Panc1 (cell line): ENCODE measurements at regions not wholly inside any gene's neighbourhood (a gene's known extent, or its start where the extent isn't known, plus 50 kb on each side); places are given as distances from the start of the nearest gene placed in this dataset.

Experiments
- ATAC-seq: fragments of 200-7000 bp; cut with Tn5 transposase; 2 replicates; pipeline ENCODE4 v1.9.1; 2020; ENCODE audit warnings: mild to moderate bottlenecking, moderate library complexity
- BruUV-seq: library from RNA; stranded (reverse); fragments of 400-500 nt; replicated peaks from 2 replicates; lab custom pipeline; 2021; lab: Mats Ljungman, UMichigan
- CTCF ChIA-PET: fragments of 300-600 bp; sonication (Branson Sonifier 250); formaldehyde crosslinking; loops from one replicate; lab custom pipeline; 2022; ENCODE audit warnings: antibody characterized with exemption; lab: Charles Lee
- POLR2A ChIA-PET: fragments of 300-600 bp; sonication (Branson Sonifier 250); formaldehyde crosslinking; loops from one replicate; lab custom pipeline; 2022; ENCODE audit warnings: antibody characterized with exemption; lab: Charles Lee
- DNase-seq: peaks from one replicate; pipeline ENCODE4 v3.0.0-alpha.2; 2010; ENCODE audit warnings: low read depth, low spot score
- H3K27ac ChIP-seq: 2 replicates; pipeline ENCODE4 v1.5.1; 2011; ENCODE audit warnings: mild to moderate bottlenecking, low read length, inconsistent platforms
- H3K27me3 ChIP-seq: fragments of 200-500 bp; sonication (Bioruptor generic); 2 replicates; pipeline ENCODE4 v1.6.0; 2014; ENCODE audit warnings: low read length, inconsistent platforms; ENCODE audit not compliant: control insufficient read depth, insufficient read depth
- H3K36me3 ChIP-seq: fragments of 200-500 bp; sonication (Bioruptor generic); 2 replicates; pipeline ENCODE4 v1.5.1; 2014; ENCODE audit warnings: inconsistent platforms, mild to moderate bottlenecking, low read length, moderate library complexity; ENCODE audit not compliant: control insufficient read depth, insufficient read depth
- H3K4me1 ChIP-seq: 2 replicates; pipeline ENCODE4 v1.5.1; 2011; ENCODE audit warnings: inconsistent platforms, mild to moderate bottlenecking, low read length, moderate library complexity; ENCODE audit not compliant: control insufficient read depth, insufficient read depth
- H3K4me3 ChIP-seq, 2 experiments: 2 replicates each; pipeline ENCODE4 v1.5.1; 2011 to 2012; ENCODE audit warnings: low read depth in 2 of 2, low read length in 2 of 2, mild to moderate bottlenecking in 2 of 2, inconsistent platforms in 1 of 2, moderate library complexity in 1 of 2
- H3K9me3 ChIP-seq: fragments of 200-500 bp; sonication (Bioruptor generic); 2 replicates; pipeline ENCODE4 v1.5.1; 2014; ENCODE audit warnings: low read depth, mild to moderate bottlenecking, inconsistent platforms, low read length, moderate library complexity; ENCODE audit not compliant: control insufficient read depth, insufficient read depth
- CTCF ChIP-seq: fragments of 450-650 bp; IDR thresholded peaks from 2 replicates; pipeline ENCODE4 v1.5.1; 2017; ENCODE audit warnings: mild to moderate bottlenecking
- POLR2AphosphoS5 ChIP-seq: IDR thresholded peaks from 2 replicates; pipeline ENCODE4 v1.6.1; 2012; ENCODE audit warnings: mild to moderate bottlenecking, low read depth, low read length, moderate library complexity
- SIN3A ChIP-seq: IDR thresholded peaks from 2 replicates; pipeline ENCODE4 v1.6.1; 2012; ENCODE audit warnings: low read depth, mild to moderate bottlenecking, low read length, moderate library complexity, borderline replicate concordance; ENCODE audit not compliant: insufficient read depth
- TCF7L2 ChIP-seq: IDR thresholded peaks from 2 replicates; pipeline ENCODE4 v1.6.1; 2011; ENCODE audit warnings: mild to moderate bottlenecking, low read depth, low read length, inconsistent platforms
- in situ Hi-C: cut with HindIII; loops from 2 replicates; pipeline ENCODE4 v1.10.0; 2016; ENCODE audit warnings: low sequenced_read_pairs, low pct_unique_long_range_greater_than_20kb
- intact Hi-C: fragments of 100-400 bp; cut with micrococcal nuclease; formaldehyde crosslinking; loops from one replicate; pipeline ENCODE4 v1.10.0; 2022; ENCODE audit not compliant: unreplicated experiment
- TF ChIP-seq, protein P1 (sequence below), 2 experiments: IDR thresholded peaks; 2 replicates each; pipeline ENCODE4 v1.6.1; 2011 to 2012; ENCODE audit warnings: low read depth in 2 of 2, control low read depth in 1 of 2, low read length in 1 of 2, mild to moderate bottlenecking in 1 of 2, moderate library complexity in 1 of 2; ENCODE audit not compliant: insufficient read depth in 1 of 2

- no TSS peak for BruUV-seq
- TF ChIP-seq SIN3A (no peak), CTCF (no peak), TCF7L2 (no peak), POLR2AphosphoS5 (no peak)
- TF ChIP-seq, protein P1, sequence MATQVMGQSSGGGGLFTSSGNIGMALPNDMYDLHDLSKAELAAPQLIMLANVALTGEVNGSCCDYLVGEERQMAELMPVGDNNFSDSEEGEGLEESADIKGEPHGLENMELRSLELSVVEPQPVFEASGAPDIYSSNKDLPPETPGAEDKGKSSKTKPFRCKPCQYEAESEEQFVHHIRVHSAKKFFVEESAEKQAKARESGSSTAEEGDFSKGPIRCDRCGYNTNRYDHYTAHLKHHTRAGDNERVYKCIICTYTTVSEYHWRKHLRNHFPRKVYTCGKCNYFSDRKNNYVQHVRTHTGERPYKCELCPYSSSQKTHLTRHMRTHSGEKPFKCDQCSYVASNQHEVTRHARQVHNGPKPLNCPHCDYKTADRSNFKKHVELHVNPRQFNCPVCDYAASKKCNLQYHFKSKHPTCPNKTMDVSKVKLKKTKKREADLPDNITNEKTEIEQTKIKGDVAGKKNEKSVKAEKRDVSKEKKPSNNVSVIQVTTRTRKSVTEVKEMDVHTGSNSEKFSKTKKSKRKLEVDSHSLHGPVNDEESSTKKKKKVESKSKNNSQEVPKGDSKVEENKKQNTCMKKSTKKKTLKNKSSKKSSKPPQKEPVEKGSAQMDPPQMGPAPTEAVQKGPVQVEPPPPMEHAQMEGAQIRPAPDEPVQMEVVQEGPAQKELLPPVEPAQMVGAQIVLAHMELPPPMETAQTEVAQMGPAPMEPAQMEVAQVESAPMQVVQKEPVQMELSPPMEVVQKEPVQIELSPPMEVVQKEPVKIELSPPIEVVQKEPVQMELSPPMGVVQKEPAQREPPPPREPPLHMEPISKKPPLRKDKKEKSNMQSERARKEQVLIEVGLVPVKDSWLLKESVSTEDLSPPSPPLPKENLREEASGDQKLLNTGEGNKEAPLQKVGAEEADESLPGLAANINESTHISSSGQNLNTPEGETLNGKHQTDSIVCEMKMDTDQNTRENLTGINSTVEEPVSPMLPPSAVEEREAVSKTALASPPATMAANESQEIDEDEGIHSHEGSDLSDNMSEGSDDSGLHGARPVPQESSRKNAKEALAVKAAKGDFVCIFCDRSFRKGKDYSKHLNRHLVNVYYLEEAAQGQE (IDR thresholded peaks at IDR 0.05; ENCODE audit: insufficient read depth in 1 of 2, low read depth in 2 of 2, low read length in 1 of 2), result no peak
Observed at GRCh38 chr15:79777916-79778315, 118.9 kb downstream of the MTHFS start.

GRCh38 chr15:79778378-79778990 lies 118.3 kb downstream of the MTHFS start:
- intact Hi-C loops (no loop called here), in situ Hi-C loops (no loop called here)
- no TSS peak for BruUV-seq
- no peaks in the 10 kb centered on the region for H3K27me3 ChIP-seq
- no peak overlapping the region for H3K4me3 ChIP-seq
- no peak for ATAC-seq
- no peaks in the 10 kb centered on the region for H3K4me1 ChIP-seq
- no peak for DNase-seq
- ChIA-PET CTCF (no interaction called here), POLR2A (no interaction called here)
- H3K27ac ChIP-seq, result no peak overlapping the region
- no peaks in the 10 kb centered on the region for H3K9me3 ChIP-seq
- no peaks in the 10 kb centered on the region; the same call in 1 of the 2 replicates for H3K36me3 ChIP-seq
- TF ChIP-seq, protein P1 (IDR thresholded peaks at IDR 0.05; ENCODE audit: insufficient read depth in 1 of 2, low read depth in 2 of 2, low read length in 1 of 2), result no peak
- no peak for TF ChIP-seq SIN3A
- no peak for TF ChIP-seq CTCF
- TF ChIP-seq TCF7L2, result no peak
- TF ChIP-seq POLR2AphosphoS5, result no peak

More at GRCh38 chr15:79777916-79778315, 118.9 kb downstream of the MTHFS start:
- in situ Hi-C loops, result no loop called here
- Histone ChIP-seq H3K36me3 (no peaks in the 10 kb centered on the region; the same call in 1 of the 2 replicates), H3K9me3 (no peaks in the 10 kb centered on the region), H3K4me3 (no peak overlapping the region), H3K4me1 (no peaks in the 10 kb centered on the region), H3K27me3 (no peaks in the 10 kb centered on the region), H3K27ac (no peak overlapping the region)
- CTCF ChIA-PET, result no interaction called here
- DNase-seq, result no peak
- intact Hi-C loops, result no loop called here
- no peak for ATAC-seq
- POLR2A ChIA-PET, result no interaction called here
